Trophoblast cell (in vitro differentiated cells and primary cell): ENCODE measurements at regions not wholly inside any gene's neighbourhood (a gene's known extent, or its start where the extent isn't known, plus 50 kb on each side); places are given as distances from the start of the nearest gene placed in this dataset.

Experiments used
- DNase-seq, 2 donors: peaks; one replicate each; pipeline ENCODE4 v3.0.0-alpha.2; 2016
- H2AFZ ChIP-seq: 2 replicates; pipeline ENCODE4 v1.6.1; 2013; ENCODE audit warnings: low read length, moderate library complexity, mild to moderate bottlenecking; ENCODE audit not compliant: insufficient read depth, poor library complexity
- H2AK5ac ChIP-seq: 2 replicates; pipeline ENCODE4 v1.6.1; 2013; ENCODE audit warnings: mild to moderate bottlenecking, low read length
- H2BK120ac ChIP-seq: 2 replicates; pipeline ENCODE4 v1.6.1; 2013; ENCODE audit warnings: low read length, mild to moderate bottlenecking, moderate library complexity; ENCODE audit not compliant: insufficient read depth, poor library complexity
- H2BK12ac ChIP-seq: 2 replicates; pipeline ENCODE4 v1.6.1; 2013; ENCODE audit warnings: mild to moderate bottlenecking, low read length, moderate library complexity
- H2BK5ac ChIP-seq: 2 replicates; pipeline ENCODE4 v1.6.1; 2013; ENCODE audit warnings: low read length, low read depth, moderate library complexity, mild to moderate bottlenecking; ENCODE audit not compliant: poor library complexity
- H3K14ac ChIP-seq: 2 replicates; pipeline ENCODE4 v1.6.1; 2013; ENCODE audit warnings: mild to moderate bottlenecking, low read length
- H3K18ac ChIP-seq: 2 replicates; pipeline ENCODE4 v1.6.1; 2013; ENCODE audit warnings: mild to moderate bottlenecking, low read length
- H3K23ac ChIP-seq: 2 replicates; pipeline ENCODE4 v1.6.1; 2013; ENCODE audit warnings: low read length
- H3K27ac ChIP-seq: 2 replicates; pipeline ENCODE4 v1.5.1; 2013; ENCODE audit warnings: low read depth, mild to moderate bottlenecking, inconsistent platforms, low read length, moderate library complexity
- H3K27me3 ChIP-seq: 2 replicates; pipeline ENCODE4 v1.6.1; 2013; ENCODE audit warnings: inconsistent platforms, mild to moderate bottlenecking, low read length, moderate library complexity; ENCODE audit not compliant: insufficient read depth
- H3K36me3 ChIP-seq, 2 experiments: 1 replicate in 1 of 2; 2 replicates in 1 of 2; pipeline ENCODE4 v1.6.1; 2013; ENCODE audit warnings: low read length in 2 of 2, mild to moderate bottlenecking in 2 of 2, moderate library complexity in 1 of 2; ENCODE audit not compliant: insufficient read depth in 2 of 2, control insufficient read depth in 1 of 2
- H3K4ac ChIP-seq: 2 replicates; pipeline ENCODE4 v1.6.1; 2013; ENCODE audit warnings: low read depth, mild to moderate bottlenecking, low read length, moderate library complexity
- H3K4me1 ChIP-seq, 2 experiments: 1 replicate in 1 of 2; 2 replicates in 1 of 2; pipeline ENCODE4 v1.6.1; 2013; ENCODE audit warnings: low read length in 2 of 2, mild to moderate bottlenecking in 2 of 2, moderate library complexity in 1 of 2; ENCODE audit not compliant: insufficient read depth in 2 of 2, control insufficient read depth in 1 of 2
- H3K4me2 ChIP-seq: 2 replicates; pipeline ENCODE4 v1.6.1; 2013; ENCODE audit warnings: inconsistent platforms, mild to moderate bottlenecking, low read length, moderate library complexity
- H3K4me3 ChIP-seq: 2 replicates; pipeline ENCODE4 v1.5.1; 2013; ENCODE audit warnings: mild to moderate bottlenecking, low read depth, low read length, inconsistent platforms
- H3K79me1 ChIP-seq: one replicate; pipeline ENCODE4 v1.6.1; 2013; ENCODE audit warnings: low read length
- H3K79me2 ChIP-seq: 2 replicates; pipeline ENCODE4 v1.6.1; 2013; ENCODE audit warnings: low read length, mild to moderate bottlenecking; ENCODE audit not compliant: control insufficient read depth, insufficient read depth, poor library complexity
- H3K9ac ChIP-seq: 2 replicates; pipeline ENCODE4 v1.6.1; 2013; ENCODE audit warnings: mild to moderate bottlenecking, low read length
- H3K9me3 ChIP-seq: 2 replicates; pipeline ENCODE4 v1.6.1; 2013; ENCODE audit warnings: low read depth, mild to moderate bottlenecking, control low read depth, inconsistent platforms, low read length; ENCODE audit not compliant: insufficient read depth
- H4K12ac ChIP-seq: 2 replicates; pipeline ENCODE4 v1.6.1; 2013; ENCODE audit warnings: low read depth, mild to moderate bottlenecking, low read length, moderate library complexity
- H4K8ac ChIP-seq: 2 replicates; pipeline ENCODE4 v1.6.1; 2013; ENCODE audit warnings: low read depth, mild to moderate bottlenecking, low read length, moderate library complexity
- H4K91ac ChIP-seq: one replicate; pipeline ENCODE4 v1.6.1; 2013; ENCODE audit warnings: low read depth, mild to moderate bottlenecking, low read length, moderate library complexity
- WGBS: extraction: QIAGEN DNeasy Blood & Tissue Kit; methylation state at CpG from one replicate; pipeline ENCODE4 v1.1.7; 2013; ENCODE audit warnings: missing lambda C conversion rate; ENCODE audit not compliant: insufficient read length, insufficient coverage; ENCODE audit errors: extremely low coverage; 5-methylcytosine and 5-hydroxymethylcytosine counted together

- no peaks in the 10 kb centered on the region for H3K36me3 ChIP-seq
- H3K9ac ChIP-seq: no peak overlapping the region
- H3K79me1 ChIP-seq: no peaks in the 10 kb centered on the region
- H2BK12ac ChIP-seq: no peak overlapping the region
- H3K27ac ChIP-seq: no peak overlapping the region
- no peak overlapping the region for H3K4me2 ChIP-seq
- no peak overlapping the region for H3K4me3 ChIP-seq
- H4K12ac ChIP-seq: no peak overlapping the region
- no peak for DNase-seq
- no peak overlapping the region for H2BK5ac ChIP-seq
- H3K79me2 ChIP-seq: no peaks in the 10 kb centered on the region
- H2BK120ac ChIP-seq: no peak overlapping the region
- no peak overlapping the region for H3K14ac ChIP-seq
- no CpG with 5 or more reads among the region's 2 CpGs for WGBS
- H3K18ac ChIP-seq: no peak overlapping the region
- H3K4ac ChIP-seq: no peak overlapping the region
- no peak overlapping the region for H2AFZ ChIP-seq
- H4K91ac ChIP-seq: no peak overlapping the region
- H4K8ac ChIP-seq: no peak overlapping the region
- H2AK5ac ChIP-seq: no peak overlapping the region
- peaks cover 3% of the 10 kb centered on the region for H3K9me3 ChIP-seq
- H3K4me1 ChIP-seq: no peaks in the 10 kb centered on the region
- no peak overlapping the region for H3K23ac ChIP-seq
- H3K27me3 ChIP-seq: no peaks in the 10 kb centered on the region
Measured at GRCh38 chr6:85372915-85373270, 77.0 kb upstream of the NT5E start.

- no peak overlapping the region for H3K4me3 ChIP-seq
- no peak overlapping the region for H3K23ac ChIP-seq
- no peak overlapping the region for H3K4ac ChIP-seq
- H2BK5ac ChIP-seq: no peak overlapping the region
- no peaks in the 10 kb centered on the region for H3K36me3 ChIP-seq
- H3K79me1 ChIP-seq: no peaks in the 10 kb centered on the region
- no peak overlapping the region for H2BK120ac ChIP-seq
- no peak overlapping the region for H4K12ac ChIP-seq
- H2AK5ac ChIP-seq: no peak overlapping the region
- H3K4me2 ChIP-seq: no peak overlapping the region
- H3K4me1 ChIP-seq: no peaks in the 10 kb centered on the region
- no peak overlapping the region for H3K9ac ChIP-seq
- no peak overlapping the region for H4K8ac ChIP-seq
- no peak overlapping the region for H3K14ac ChIP-seq
- H3K79me2 ChIP-seq: no peaks in the 10 kb centered on the region
- no peak overlapping the region for H3K27ac ChIP-seq
- WGBS: no CpG with 5 or more reads among the region's 9 CpGs
- H3K18ac ChIP-seq: no peak overlapping the region
- H4K91ac ChIP-seq: no peak overlapping the region
- no peak for DNase-seq
- no peak overlapping the region for H2BK12ac ChIP-seq
- H3K9me3 ChIP-seq: peaks cover under 1% of the 10 kb centered on the region
- H3K27me3 ChIP-seq: no peaks in the 10 kb centered on the region
- H2AFZ ChIP-seq: no peak overlapping the region
Measured at GRCh38 chr6:85372188-85372914, 77.5 kb upstream of the NT5E start.

DNA sequence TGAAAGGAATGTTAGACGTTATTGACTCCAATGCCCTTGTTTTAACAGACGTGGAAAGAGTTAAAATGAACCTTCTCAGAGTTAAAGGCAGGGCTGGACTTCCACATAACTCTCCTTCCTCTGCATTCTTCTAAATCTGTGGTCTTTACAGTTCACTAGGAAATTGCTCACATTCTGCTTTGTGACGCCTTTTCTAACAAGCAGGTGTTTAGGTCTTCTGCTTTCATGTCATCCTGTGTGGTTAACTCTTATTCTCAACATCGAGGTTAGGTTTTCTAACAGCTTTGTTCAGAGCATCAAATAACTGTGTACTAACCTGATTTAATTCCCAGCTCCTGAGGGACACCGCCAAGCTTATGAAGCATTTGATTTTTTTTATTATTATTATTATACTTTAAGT lies 81.3 kb upstream of the NT5E start:
- H3K4me1 ChIP-seq: no peaks in the 10 kb centered on the region
- H3K9ac ChIP-seq: no peak overlapping the region
- no peak overlapping the region for H4K91ac ChIP-seq
- no peak overlapping the region for H3K27ac ChIP-seq
- H3K79me1 ChIP-seq: no peaks in the 10 kb centered on the region
- no peak overlapping the region for H2AFZ ChIP-seq
- no peak overlapping the region for H2BK120ac ChIP-seq
- H4K8ac ChIP-seq: no peak overlapping the region
- H3K9me3 ChIP-seq: no peaks in the 10 kb centered on the region
- no peak for DNase-seq
- no peak overlapping the region for H4K12ac ChIP-seq
- H2BK5ac ChIP-seq: no peak overlapping the region
- no peak overlapping the region for H2AK5ac ChIP-seq
- no peak overlapping the region for H3K4me2 ChIP-seq
- H3K27me3 ChIP-seq: no peaks in the 10 kb centered on the region
- H3K4ac ChIP-seq: no peak overlapping the region
- no peaks in the 10 kb centered on the region for H3K36me3 ChIP-seq
- H3K23ac ChIP-seq: no peak overlapping the region
- WGBS: no CpG with 5 or more reads among the region's 5 CpGs
- H2BK12ac ChIP-seq: no peak overlapping the region
- no peak overlapping the region for H3K14ac ChIP-seq
- H3K4me3 ChIP-seq: no peak overlapping the region
- H3K79me2 ChIP-seq: no peaks in the 10 kb centered on the region
- no peak overlapping the region for H3K18ac ChIP-seq

GRCh38 chr6:85364344-85364743 lies 85.5 kb upstream of the NT5E start:
- peaks cover 3% of the 10 kb centered on the region in 2 experiments for H3K4me1 ChIP-seq
- no peak overlapping the region for H3K27ac ChIP-seq
- no peak overlapping the region for H4K12ac ChIP-seq
- H4K91ac ChIP-seq: no peak overlapping the region
- no peak overlapping the region for H4K8ac ChIP-seq
- peaks cover 2% of the 10 kb centered on the region for H3K79me1 ChIP-seq
- H3K79me2 ChIP-seq: no peaks in the 10 kb centered on the region
- H3K9ac ChIP-seq: no peak overlapping the region
- H3K14ac ChIP-seq: no peak overlapping the region
- no peaks in the 10 kb centered on the region for H3K9me3 ChIP-seq
- no CpG with 5 or more reads among the region's 2 CpGs for WGBS
- H2BK12ac ChIP-seq: no peak overlapping the region
- no peak overlapping the region for H2BK120ac ChIP-seq
- H2AK5ac ChIP-seq: no peak overlapping the region
- DNase-seq: peak; percentile 19 to 59
- H3K4me2 ChIP-seq: no peak overlapping the region
- no peaks in the 10 kb centered on the region for H3K27me3 ChIP-seq
- no peak overlapping the region for H3K23ac ChIP-seq
- no peak overlapping the region for H3K4me3 ChIP-seq
- no peak overlapping the region for H3K4ac ChIP-seq
- no peak overlapping the region for H2BK5ac ChIP-seq
- no peak overlapping the region for H2AFZ ChIP-seq
- no peaks in the 10 kb centered on the region for H3K36me3 ChIP-seq
- H3K18ac ChIP-seq: no peak overlapping the region
